NT2/D1 (cell line): ENCODE measurements at regions not wholly inside any gene's neighbourhood (a gene's known extent, or its start where the extent isn't known, plus 50 kb on each side); places are given as distances from the start of the nearest gene placed in this dataset.

ENCODE experiments used
- SUZ12 ChIP-seq: IDR thresholded peaks from 2 replicates; pipeline ENCODE4 v1.6.1; 2011; ENCODE audit not compliant: insufficient read length, insufficient read depth; ENCODE audit errors: extremely low read depth
- YY1 ChIP-seq: IDR thresholded peaks from 2 replicates; pipeline ENCODE4 v1.6.1; 2011; ENCODE audit not compliant: insufficient read length, insufficient read depth

- TF ChIP-seq YY1 (no peak), SUZ12 (no peak)
Observed at GRCh38 chr1:163772246-163772645, 450.5 kb downstream of the NUF2 start.
